Upper lobe of left lung (tissue), 4 donors: ENCODE measurements at regions not wholly inside any gene's neighbourhood (a gene's known extent, or its start where the extent isn't known, plus 50 kb on each side); places are given as distances from the start of the nearest gene placed in this dataset.
"Not testable (repeated sequence)": the region's sequence is repeated elsewhere in the genome, so short reads cannot be mapped to it uniquely, and the experiment has no call there.

Source experiments
- CTCF ChIP-seq, 6 experiments: fragments of 450-650 bp in 4 of 6; fragments of 200-600 bp in 2 of 6; sonication (generic) in 2 of 6; IDR thresholded peaks; one replicate each; pipeline ENCODE4 v1.5.1; 2016 to 2019; ENCODE audit warnings: antibody characterized with exemption in 6 of 6
- EP300 ChIP-seq, 4 donors: sonication (generic); formaldehyde crosslinking; IDR thresholded peaks; one replicate each; pipeline ENCODE4 v1.5.1; 2017; ENCODE audit warnings: antibody characterized with exemption in 4 of 4, control low read depth in 2 of 4
- POLR2AphosphoS5 ChIP-seq, 2 donors: sonication (generic); formaldehyde crosslinking; IDR thresholded peaks; one replicate each; pipeline ENCODE4 v1.5.1; 2017; ENCODE audit warnings: antibody characterized with exemption in 2 of 2

- TF ChIP-seq POLR2AphosphoS5, CTCF, EP300 (IDR thresholded peaks at IDR 0.05): not testable (repeated sequence)
Observed at GRCh38 chr15:28778397-28778796, 66.2 kb upstream of the GOLGA8M start.
